Neural cell (in vitro differentiated cells): ENCODE measurements at regions not wholly inside any gene's neighbourhood (a gene's known extent, or its start where the extent isn't known, plus 50 kb on each side); places are given as distances from the start of the nearest gene placed in this dataset.

ENCODE experiments used
- H2AFZ ChIP-seq: fragments of 200-600, 300-800 bp; sonication (generic), shearing (Covaris generic); 2 replicates; pipeline ENCODE4 v1.6.0; 2014; ENCODE audit warnings: low read depth, mild to moderate bottlenecking, antibody characterized with exemption, low read length, moderate library complexity
- H3F3A ChIP-seq: fragments of 200-600 bp; shearing (Covaris generic); 2 replicates; pipeline ENCODE4 v1.6.1; 2016; ENCODE audit warnings: mild to moderate bottlenecking, moderate library complexity, mixed read lengths, antibody characterized with exemption, low read length; ENCODE audit not compliant: insufficient read depth, poor library complexity, severe bottlenecking
- H3K27ac ChIP-seq: fragments of 200-600, 300-800 bp; sonication (generic), shearing (Covaris generic); 2 replicates; pipeline ENCODE4 v1.5.1; 2014; ENCODE audit warnings: mild to moderate bottlenecking, low read length, moderate library complexity
- H3K27me3 ChIP-seq: fragments of 300-800, 200-600 bp; sonication (generic), shearing (Covaris generic); 2 replicates; pipeline ENCODE4 v1.6.0; 2014; ENCODE audit warnings: mild to moderate bottlenecking, low read depth, low read length, moderate library complexity; ENCODE audit not compliant: insufficient read depth
- H3K36me3 ChIP-seq: fragments of 300-800, 200-600 bp; sonication (generic), shearing (Covaris generic); 2 replicates; pipeline ENCODE4 v1.5.1; 2014; ENCODE audit warnings: mild to moderate bottlenecking, antibody characterized with exemption, low read length, moderate library complexity; ENCODE audit not compliant: insufficient read depth
- H3K4me2 ChIP-seq: fragments of 300-800, 200-600 bp; sonication (generic), shearing (Covaris generic); 2 replicates; pipeline ENCODE4 v1.6.0; 2014; ENCODE audit warnings: mild to moderate bottlenecking, low read length
- H3K4me3 ChIP-seq: fragments of 300-800, 200-600 bp; sonication (generic), shearing (Covaris generic); 2 replicates; pipeline ENCODE4 v1.5.1; 2014; ENCODE audit warnings: mild to moderate bottlenecking, low read length, moderate library complexity
- H3K79me2 ChIP-seq: fragments of 200-600 bp; shearing (Covaris generic); replicated peaks from 2 replicates; pipeline ENCODE4 v1.6.0; 2014; ENCODE audit warnings: mild to moderate bottlenecking, low read length, moderate library complexity; ENCODE audit not compliant: insufficient read depth
- H3K9ac ChIP-seq: fragments of 300-800, 200-600 bp; sonication (generic), shearing (Covaris generic); 2 replicates; pipeline ENCODE4 v1.6.1; 2016; ENCODE audit warnings: mild to moderate bottlenecking, low read length, mixed read lengths
- H3K9me2 ChIP-seq: fragments of 200-600 bp; shearing (Covaris generic); 2 replicates; pipeline ENCODE4 v1.6.1; 2016; ENCODE audit warnings: mild to moderate bottlenecking, low read length, mixed read lengths; ENCODE audit not compliant: insufficient read depth
- H3K9me3 ChIP-seq: fragments of 200-600, 300-800 bp; sonication (generic), shearing (Covaris generic); 2 replicates; pipeline ENCODE4 v1.6.1; 2016; ENCODE audit warnings: mild to moderate bottlenecking, mixed run types, low read length, moderate library complexity, mixed read lengths
- H4K20me1 ChIP-seq: fragments of 200-600 bp; shearing (Covaris generic); 2 replicates; pipeline ENCODE4 v1.6.1; 2016; ENCODE audit warnings: mild to moderate bottlenecking, mixed run types; ENCODE audit not compliant: insufficient read depth
- CTCF ChIP-seq: fragments of 450-650 bp; IDR thresholded peaks from 2 replicates; pipeline ENCODE4 v1.5.1; 2014; ENCODE audit warnings: antibody characterized with exemption, mild to moderate bottlenecking, moderate library complexity; ENCODE audit not compliant: poor library complexity, severe bottlenecking
- EP300 ChIP-seq: fragments of 450-650 bp; conservative IDR thresholded peaks from 2 replicates; pipeline ENCODE4 v1.6.1; 2014; ENCODE audit warnings: antibody characterized with exemption, mild to moderate bottlenecking, moderate library complexity; ENCODE audit not compliant: poor library complexity, severe bottlenecking
- EZH2 ChIP-seq: fragments of 200-600, 300-800 bp; shearing (Covaris generic), sonication (generic); IDR thresholded peaks from 2 replicates; pipeline ENCODE4 v1.6.1; 2014; ENCODE audit warnings: antibody characterized with exemption, low read length, borderline replicate concordance, mild to moderate bottlenecking; ENCODE audit not compliant: insufficient read depth, poor library complexity, severe bottlenecking
- MXI1 ChIP-seq: fragments of 450-650 bp; conservative IDR thresholded peaks from 2 replicates; pipeline ENCODE4 v1.6.1; 2014; ENCODE audit warnings: antibody characterized with exemption, mild to moderate bottlenecking; ENCODE audit not compliant: poor library complexity, severe bottlenecking
- POLR2AphosphoS5 ChIP-seq: IDR thresholded peaks from 2 replicates; pipeline ENCODE4 v1.6.1; 2012
- RAD21 ChIP-seq: fragments of 450-650 bp; conservative IDR thresholded peaks from 2 replicates; pipeline ENCODE4 v1.6.1; 2014; ENCODE audit warnings: antibody characterized with exemption, mild to moderate bottlenecking, moderate library complexity
- REST ChIP-seq: IDR thresholded peaks from 2 replicates; pipeline ENCODE4 v1.6.1; 2012; ENCODE audit warnings: borderline replicate concordance
- SMC3 ChIP-seq: fragments of 450-650 bp; conservative IDR thresholded peaks from 2 replicates; pipeline ENCODE4 v1.6.1; 2014; ENCODE audit warnings: antibody characterized with exemption, mild to moderate bottlenecking, moderate library complexity; ENCODE audit not compliant: poor library complexity
- TAF1 ChIP-seq: IDR thresholded peaks from 2 replicates; pipeline ENCODE4 v1.6.1; 2012; ENCODE audit warnings: low read depth

GRCh38 chr10:81034383-81034782 is 496.7 kb downstream of the SH2D4B start:
- Histone ChIP-seq H3K4me2 (no peak overlapping the region), H3K9me2 (no peaks in the 10 kb centered on the region), H3K9me3 (no peaks in the 10 kb centered on the region), H3K9ac (no peak overlapping the region), H3F3A (no peaks in the 10 kb centered on the region), H4K20me1 (no peaks in the 10 kb centered on the region), H3K4me3 (no peak overlapping the region), H3K36me3 (no peaks in the 10 kb centered on the region), H3K79me2 (no peaks in the 10 kb centered on the region), H3K27ac (no peak overlapping the region), H2AFZ (no peak overlapping the region), H3K27me3 (no peaks in the 10 kb centered on the region)
- TF ChIP-seq MXI1 (no peak), RAD21 (no peak), EP300 (no peak), REST (no peak), POLR2AphosphoS5 (no peak), CTCF (no peak), EZH2 (no peak), TAF1 (no peak), SMC3 (no peak)

GRCh38 chr10:81036257-81036656 is 498.6 kb downstream of the SH2D4B start:
- H3K4me3 ChIP-seq: no peak overlapping the region
- no peaks in the 10 kb centered on the region for H3K27me3 ChIP-seq
- H3K9me3 ChIP-seq: no peaks in the 10 kb centered on the region
- H3F3A ChIP-seq: no peaks in the 10 kb centered on the region
- no peaks in the 10 kb centered on the region for H3K36me3 ChIP-seq
- no peaks in the 10 kb centered on the region for H3K79me2 ChIP-seq
- no peak overlapping the region for H3K9ac ChIP-seq
- TF ChIP-seq CTCF: no peak
- TF ChIP-seq EZH2: no peak
- no peak for TF ChIP-seq RAD21
- no peak for TF ChIP-seq REST
- TF ChIP-seq MXI1: no peak
- TF ChIP-seq TAF1: no peak
- TF ChIP-seq EP300: no peak
- no peak for TF ChIP-seq SMC3
- TF ChIP-seq POLR2AphosphoS5: no peak
- H3K27ac ChIP-seq: no peak overlapping the region
- no peak overlapping the region for H3K4me2 ChIP-seq
- H3K9me2 ChIP-seq: no peaks in the 10 kb centered on the region
- H4K20me1 ChIP-seq: no peaks in the 10 kb centered on the region
- H2AFZ ChIP-seq: no peak overlapping the region
